Duodenal mucosa (tissue), 2 donors: ENCODE measurements at regions not wholly inside any gene's neighbourhood (a gene's known extent, or its start where the extent isn't known, plus 50 kb on each side); places are given as distances from the start of the nearest gene placed in this dataset.
"Not testable (repeated sequence)": the region's sequence is repeated elsewhere in the genome, so short reads cannot be mapped to it uniquely, and the experiment has no call there.

Source experiments
- H3K27ac ChIP-seq: one replicate; pipeline ENCODE4 v1.7.0; 2013; ENCODE audit warnings: low read depth, low read length
- H3K27me3 ChIP-seq, 2 donors: one replicate each; pipeline ENCODE4 v1.7.0; 2013; ENCODE audit warnings: low read length in 2 of 2, control low read depth in 1 of 2; ENCODE audit not compliant: insufficient read depth in 2 of 2, control insufficient read depth in 1 of 2
- H3K36me3 ChIP-seq, 2 donors: one replicate each; pipeline ENCODE4 v1.7.0; 2013; ENCODE audit warnings: low read length in 2 of 2, control low read depth in 1 of 2; ENCODE audit not compliant: insufficient read depth in 2 of 2, control insufficient read depth in 1 of 2
- H3K4me1 ChIP-seq, 2 donors: one replicate each; pipeline ENCODE4 v1.7.0; 2013; ENCODE audit warnings: low read length in 2 of 2, control low read depth in 1 of 2; ENCODE audit not compliant: insufficient read depth in 2 of 2, control insufficient read depth in 1 of 2
- H3K4me3 ChIP-seq, 2 donors: one replicate each; pipeline ENCODE4 v1.7.0; 2013; ENCODE audit warnings: low read length in 2 of 2, low read depth in 1 of 2
- H3K9ac ChIP-seq, 2 donors: one replicate each; pipeline ENCODE4 v1.7.0; 2013; ENCODE audit warnings: low read length in 2 of 2, low read depth in 1 of 2
- H3K9me3 ChIP-seq, 2 donors: one replicate each; pipeline ENCODE4 v1.7.0; 2013; ENCODE audit warnings: low read length in 2 of 2, control low read depth in 1 of 2; ENCODE audit not compliant: control insufficient read depth in 1 of 2

DNA sequence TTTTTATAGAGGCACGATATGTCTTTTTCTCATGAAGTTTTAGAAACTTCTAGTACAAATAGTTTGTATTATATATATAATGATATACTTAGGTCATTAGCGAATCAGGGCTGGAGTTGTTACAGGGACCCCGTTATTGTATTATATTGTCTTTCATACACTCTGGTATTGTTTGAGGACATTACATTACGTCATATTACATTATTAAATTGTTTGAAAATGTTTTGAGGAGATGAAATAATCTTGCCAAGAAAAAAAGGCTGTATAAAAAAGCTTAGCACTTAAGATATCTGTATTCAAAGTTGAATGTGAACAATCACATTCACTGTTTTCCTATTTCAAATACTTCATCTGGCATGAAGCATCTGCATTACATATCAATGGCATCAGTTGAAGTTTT lies 239.6 kb upstream of the ASCC3 start:
- no peak overlapping the region for H3K4me3 ChIP-seq
- no peak overlapping the region for H3K27ac ChIP-seq
- H3K4me1 ChIP-seq, result no peaks in the 10 kb centered on the region
- H3K9ac ChIP-seq, result no peak overlapping the region
- no peaks in the 10 kb centered on the region for H3K36me3 ChIP-seq
- no peaks in the 10 kb centered on the region for H3K9me3 ChIP-seq
- no peaks in the 10 kb centered on the region for H3K27me3 ChIP-seq

GRCh38 chr6:101125380-101125971 lies 244.3 kb upstream of the ASCC3 start:
- Histone ChIP-seq H3K9ac (no peak overlapping the region), H3K9me3 (no peaks in the 10 kb centered on the region), H3K27ac (no peak overlapping the region), H3K4me3 (no peak overlapping the region), H3K27me3 (no peaks in the 10 kb centered on the region), H3K4me1 (no peaks in the 10 kb centered on the region), H3K36me3 (no peaks in the 10 kb centered on the region)

GRCh38 chr6:101126501-101126900 lies 245.4 kb upstream of the ASCC3 start:
- Histone ChIP-seq H3K9me3 (no peaks in the 10 kb centered on the region), H3K4me1 (no peaks in the 10 kb centered on the region), H3K27me3 (no peaks in the 10 kb centered on the region), H3K4me3 (no peak overlapping the region), H3K9ac (no peak overlapping the region), H3K36me3 (no peaks in the 10 kb centered on the region), H3K27ac (no peak overlapping the region)

DNA sequence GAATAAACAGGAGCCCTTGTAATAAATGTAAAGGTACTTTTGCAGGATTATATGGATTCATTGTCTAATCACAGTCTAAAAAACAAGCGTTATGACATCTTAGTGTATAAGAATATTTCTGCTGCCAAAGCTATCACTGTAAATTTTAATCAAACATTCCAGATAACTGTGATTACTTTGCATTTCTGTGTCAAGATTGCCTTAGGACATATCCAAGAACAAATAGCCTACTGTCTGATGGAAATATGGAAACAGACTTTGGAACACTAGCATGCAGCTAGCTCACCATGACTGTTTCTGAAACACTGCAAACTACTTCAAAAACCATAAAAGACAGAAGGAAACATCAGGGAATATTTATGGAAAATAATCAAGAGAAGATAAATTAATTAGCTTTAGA lies 248.7 kb upstream of the ASCC3 start:
- H3K27me3 ChIP-seq, result no peaks in the 10 kb centered on the region
- no peaks in the 10 kb centered on the region for H3K36me3 ChIP-seq
- H3K4me3 ChIP-seq, result no peak overlapping the region
- H3K27ac ChIP-seq, result no peak overlapping the region
- H3K9me3 ChIP-seq, result no peaks in the 10 kb centered on the region
- no peak overlapping the region for H3K9ac ChIP-seq
- no peaks in the 10 kb centered on the region for H3K4me1 ChIP-seq

- Histone ChIP-seq H3K27me3 (no peaks in the 10 kb centered on the region), H3K27ac (no peak overlapping the region), H3K9me3 (no peaks in the 10 kb centered on the region), H3K9ac (no peak overlapping the region), H3K4me3 (no peak overlapping the region), H3K36me3 (no peaks in the 10 kb centered on the region), H3K4me1 (no peaks in the 10 kb centered on the region)
These were observed 247.1 kb upstream of the GRIK2 start for GRCh38 chr6:101146389-101146788.

- peaks cover 0 to 2% of the 10 kb centered on the region in 2 donors for H3K9me3 ChIP-seq
- no peak overlapping the region for H3K9ac ChIP-seq
- no peak overlapping the region for H3K4me3 ChIP-seq
- H3K27me3 ChIP-seq, result no peaks in the 10 kb centered on the region
- H3K36me3 ChIP-seq, result no peaks in the 10 kb centered on the region
- H3K27ac ChIP-seq, result no peak overlapping the region
- no peaks in the 10 kb centered on the region for H3K4me1 ChIP-seq
These were observed 243.3 kb upstream of the GRIK2 start for GRCh38 chr6:101150226-101150625.

GRCh38 chr6:101157638-101158037 lies 235.9 kb upstream of the GRIK2 start:
- not testable (repeated sequence) for H3K4me3 ChIP-seq, H3K4me1 ChIP-seq, H3K9me3 ChIP-seq, H3K36me3 ChIP-seq, H3K27ac ChIP-seq, H3K27me3 ChIP-seq, H3K9ac ChIP-seq

DNA sequence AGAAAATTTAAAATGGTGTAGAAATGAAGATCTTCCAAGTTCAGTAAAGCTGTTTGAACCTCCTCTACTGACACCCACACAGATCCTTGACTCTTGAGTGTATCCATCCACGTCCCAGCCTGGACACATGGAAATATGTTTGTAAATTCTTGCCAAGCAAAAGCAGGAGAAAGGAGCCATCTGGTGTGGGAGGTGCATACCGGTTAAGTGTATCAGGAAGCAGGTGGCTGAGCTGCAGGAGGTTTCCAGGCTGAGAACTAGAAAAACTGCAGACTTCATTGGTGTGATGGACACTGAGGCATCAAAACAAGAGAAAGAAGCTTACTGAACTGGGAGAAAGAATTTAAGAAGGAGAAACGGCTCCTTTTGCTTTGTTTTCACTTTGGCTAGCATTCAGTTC lies 229.9 kb upstream of the GRIK2 start:
- no peak overlapping the region for H3K27ac ChIP-seq
- H3K27me3 ChIP-seq, result no peaks in the 10 kb centered on the region
- no peak overlapping the region for H3K4me3 ChIP-seq
- H3K9me3 ChIP-seq, result no peaks in the 10 kb centered on the region
- H3K9ac ChIP-seq, result no peak overlapping the region
- H3K4me1 ChIP-seq, result no peaks in the 10 kb centered on the region
- H3K36me3 ChIP-seq, result no peaks in the 10 kb centered on the region

GRCh38 chr6:101167638-101168037 lies 225.9 kb upstream of the GRIK2 start:
- no peaks in the 10 kb centered on the region for H3K9me3 ChIP-seq
- no peak overlapping the region for H3K9ac ChIP-seq
- no peaks in the 10 kb centered on the region for H3K4me1 ChIP-seq
- H3K27ac ChIP-seq, result no peak overlapping the region
- no peaks in the 10 kb centered on the region for H3K27me3 ChIP-seq
- H3K36me3 ChIP-seq, result no peaks in the 10 kb centered on the region
- H3K4me3 ChIP-seq, result no peak overlapping the region

- H3K4me1 ChIP-seq, H3K9me3 ChIP-seq, H3K36me3 ChIP-seq, H3K27ac ChIP-seq, H3K27me3 ChIP-seq, H3K9ac ChIP-seq, H3K4me3 ChIP-seq: not testable (repeated sequence)
These were observed 222.5 kb upstream of the GRIK2 start for GRCh38 chr6:101171049-101171448.

- Histone ChIP-seq H3K9ac (no peak overlapping the region), H3K36me3 (no peaks in the 10 kb centered on the region)
These were observed 214.8 kb upstream of the GRIK2 start for GRCh38 chr6:101178748-101179147.

More at GRCh38 chr6:101178748-101179147, 214.8 kb upstream of the GRIK2 start:
- Histone ChIP-seq H3K27ac (no peak overlapping the region), H3K27me3 (no peaks in the 10 kb centered on the region), H3K4me1 (no peaks in the 10 kb centered on the region), H3K4me3 (no peak overlapping the region), H3K9me3 (no peaks in the 10 kb centered on the region)
